GM12872 (cell line): ENCODE measurements at regions not wholly inside any gene's neighbourhood (a gene's known extent, or its start where the extent isn't known, plus 50 kb on each side); places are given as distances from the start of the nearest gene placed in this dataset.

Source experiments
- TF ChIP-seq, protein P1 (sequence below): IDR thresholded peaks from 3 replicates; pipeline ENCODE4 v1.5.1; 2011; ENCODE audit warnings: low read depth, mild to moderate bottlenecking, low read length, moderate library complexity; ENCODE audit not compliant: insufficient read depth

DNA sequence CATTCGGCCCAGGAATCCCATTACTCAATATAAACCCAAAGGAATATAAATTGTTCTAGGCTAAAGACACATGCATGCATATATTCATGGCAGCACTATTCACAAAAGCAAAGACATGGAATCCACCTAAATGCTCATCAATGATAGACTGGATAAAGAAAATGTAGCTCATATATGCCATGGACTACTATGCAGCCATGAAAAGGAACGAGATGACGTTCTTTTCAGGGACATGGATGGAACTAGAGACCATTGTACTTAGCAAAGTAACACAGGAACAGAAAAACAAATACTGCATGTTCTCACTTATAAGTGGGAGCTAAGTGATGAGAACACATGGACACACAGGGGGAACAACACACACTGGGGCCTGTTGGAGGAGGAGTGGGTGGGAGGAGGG, 769.5 kb downstream of the TBC1D32 start:
- TF ChIP-seq, protein P1, sequence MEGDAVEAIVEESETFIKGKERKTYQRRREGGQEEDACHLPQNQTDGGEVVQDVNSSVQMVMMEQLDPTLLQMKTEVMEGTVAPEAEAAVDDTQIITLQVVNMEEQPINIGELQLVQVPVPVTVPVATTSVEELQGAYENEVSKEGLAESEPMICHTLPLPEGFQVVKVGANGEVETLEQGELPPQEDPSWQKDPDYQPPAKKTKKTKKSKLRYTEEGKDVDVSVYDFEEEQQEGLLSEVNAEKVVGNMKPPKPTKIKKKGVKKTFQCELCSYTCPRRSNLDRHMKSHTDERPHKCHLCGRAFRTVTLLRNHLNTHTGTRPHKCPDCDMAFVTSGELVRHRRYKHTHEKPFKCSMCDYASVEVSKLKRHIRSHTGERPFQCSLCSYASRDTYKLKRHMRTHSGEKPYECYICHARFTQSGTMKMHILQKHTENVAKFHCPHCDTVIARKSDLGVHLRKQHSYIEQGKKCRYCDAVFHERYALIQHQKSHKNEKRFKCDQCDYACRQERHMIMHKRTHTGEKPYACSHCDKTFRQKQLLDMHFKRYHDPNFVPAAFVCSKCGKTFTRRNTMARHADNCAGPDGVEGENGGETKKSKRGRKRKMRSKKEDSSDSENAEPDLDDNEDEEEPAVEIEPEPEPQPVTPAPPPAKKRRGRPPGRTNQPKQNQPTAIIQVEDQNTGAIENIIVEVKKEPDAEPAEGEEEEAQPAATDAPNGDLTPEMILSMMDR, result no peak

DNA sequence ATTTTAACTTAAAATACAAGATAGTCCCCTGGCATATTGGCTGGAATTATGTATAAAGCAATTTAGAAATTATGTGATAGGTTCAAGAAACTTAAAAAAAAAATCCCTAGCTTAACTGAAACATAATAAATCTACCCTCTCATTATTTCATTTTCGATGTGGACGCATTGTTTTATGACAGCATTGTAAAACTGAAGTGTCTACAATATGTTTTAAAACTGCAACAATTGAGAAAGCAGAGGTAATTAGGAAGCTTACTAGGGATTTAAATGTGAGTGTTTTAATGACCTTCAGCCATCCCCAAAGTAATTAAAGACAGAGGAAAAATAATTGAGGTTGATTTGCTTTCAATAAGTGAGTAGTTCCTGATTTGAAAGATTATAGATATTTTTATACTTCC, 776.0 kb downstream of the TBC1D32 start:
- TF ChIP-seq, protein P1, result no peak

DNA sequence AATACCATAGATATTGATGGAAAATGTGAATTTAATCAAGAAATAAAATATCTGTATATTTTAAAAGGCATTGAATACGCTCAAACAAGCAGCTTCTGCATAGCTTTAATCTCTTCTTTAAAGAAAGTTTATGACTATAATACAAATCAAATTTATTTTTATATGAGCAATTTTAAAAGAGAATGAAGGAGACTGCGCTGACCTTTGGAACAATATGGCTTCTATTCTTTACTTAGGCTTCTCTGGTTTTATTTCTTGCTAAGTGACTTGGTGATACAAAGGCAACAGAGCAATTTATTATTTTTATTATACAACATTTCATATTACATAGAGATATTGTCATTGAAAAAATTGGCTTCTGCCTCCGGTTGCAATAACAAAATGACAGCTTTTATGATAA, 776.7 kb downstream of the TBC1D32 start:
- TF ChIP-seq, protein P1, result no peak

DNA sequence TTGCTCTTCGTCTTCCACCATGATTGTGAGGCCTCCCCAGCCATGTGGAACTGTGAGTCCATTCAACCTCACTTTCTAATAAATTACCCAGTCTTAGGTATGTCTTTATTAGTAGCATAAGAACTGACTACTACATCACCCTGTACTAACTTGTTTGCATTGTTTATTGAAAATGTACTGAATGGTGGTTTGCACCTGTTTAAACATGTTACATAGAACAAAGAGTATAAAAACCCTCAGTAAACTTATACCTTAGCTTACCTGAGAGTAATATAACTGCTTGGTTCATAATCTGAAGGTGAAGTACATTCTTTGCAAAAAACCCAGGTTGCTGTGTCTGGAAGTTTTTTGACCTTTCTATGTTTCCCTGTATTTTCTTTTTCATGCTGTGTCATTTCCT, 777.8 kb downstream of the TBC1D32 start:
- TF ChIP-seq, protein P1, result no peak

DNA sequence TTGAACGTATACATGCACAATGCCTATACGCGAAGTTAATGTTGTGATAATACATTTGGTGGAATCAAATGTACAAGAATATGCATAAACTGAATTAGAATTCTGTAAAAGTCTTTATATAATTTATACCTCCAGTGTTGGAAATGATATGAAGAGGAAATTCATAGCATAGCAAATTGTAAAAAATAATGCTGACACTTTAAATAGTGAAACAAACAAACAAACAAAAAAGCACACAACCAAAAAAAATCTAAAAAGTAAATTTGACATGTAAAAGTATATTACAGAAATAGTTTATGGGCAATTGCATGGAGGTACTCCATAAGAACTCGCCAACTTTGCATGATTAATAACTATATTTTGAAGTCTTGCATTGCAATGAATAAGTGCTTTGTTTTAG, 780.9 kb downstream of the TBC1D32 start:
- TF ChIP-seq, protein P1, result no peak

DNA sequence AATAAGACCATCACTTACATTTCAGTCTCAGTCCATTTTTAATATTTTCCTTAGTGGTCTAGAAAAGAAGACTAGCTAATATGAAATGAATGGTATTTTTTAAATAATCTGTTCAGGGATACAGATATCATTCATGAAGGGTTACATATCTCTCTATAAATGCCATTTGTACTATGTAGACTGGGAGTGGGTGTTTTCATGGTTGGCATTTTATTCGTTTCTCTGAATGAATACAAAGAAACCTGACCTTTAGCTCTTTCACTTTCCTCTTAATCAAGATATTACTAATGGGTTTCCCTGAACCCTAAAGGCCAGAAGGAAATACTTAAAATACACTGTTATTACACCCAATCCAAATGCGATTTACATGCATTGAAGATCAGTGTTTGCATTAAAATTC, 788.9 kb downstream of the TBC1D32 start:
- TF ChIP-seq, protein P1, result no peak

DNA sequence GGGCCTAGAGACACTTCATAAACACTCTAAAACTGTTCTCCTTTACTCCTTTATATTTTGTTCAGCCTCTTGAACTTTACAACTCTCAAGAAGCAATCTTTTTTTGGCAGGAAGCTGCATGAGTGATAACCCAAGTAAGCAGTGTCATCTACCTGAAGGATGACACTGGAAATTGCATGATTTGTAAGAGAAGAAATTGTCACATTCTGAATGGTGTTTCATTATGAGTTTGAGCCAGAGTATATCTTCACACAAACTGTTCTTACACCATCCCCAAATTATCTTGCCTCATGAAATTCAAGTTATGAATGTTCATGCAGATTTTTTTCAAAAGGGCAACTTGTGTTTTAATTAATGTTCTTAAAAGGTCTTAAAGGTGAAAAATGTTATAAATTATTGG, 799.3 kb downstream of the TBC1D32 start:
- TF ChIP-seq, protein P1, result no peak

DNA sequence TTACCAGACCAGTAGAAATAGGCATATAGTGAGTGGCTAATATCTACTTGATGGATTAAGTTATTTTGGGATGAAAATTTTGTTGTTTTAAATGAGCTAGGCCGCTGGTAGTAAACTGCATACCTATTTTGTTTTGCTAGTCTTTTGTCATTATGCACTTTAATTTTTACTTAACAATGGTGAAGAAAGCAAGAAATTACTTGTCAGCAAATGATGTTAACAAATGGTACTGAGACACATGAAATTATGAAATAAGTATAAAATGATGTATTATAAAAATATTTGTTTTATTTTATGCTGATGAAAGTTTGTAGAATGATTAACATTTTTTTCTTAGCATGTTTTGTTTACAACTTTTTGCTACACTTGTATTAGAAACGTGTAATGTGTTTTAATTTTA, 807.7 kb downstream of the TBC1D32 start:
- TF ChIP-seq, protein P1, result no peak
